HCT116 (cell line): ENCODE measurements at regions not wholly inside any gene's neighbourhood (a gene's known extent, or its start where the extent isn't known, plus 50 kb on each side); places are given as distances from the start of the nearest gene placed in this dataset.

Source experiments
- CTCF ChIP-seq, 3 experiments: fragments of 200-600 bp in 1 of 3; sonication (generic) in 1 of 3; IDR thresholded peaks in 2 of 3; conservative IDR thresholded peaks in 1 of 3; 2 replicates each; pipeline ENCODE4 v1.5.1; 2012 to 2017; ENCODE audit warnings: low read depth in 2 of 3, low read length in 2 of 3, antibody characterized with exemption in 1 of 3, borderline replicate concordance in 1 of 3, control low read depth in 1 of 3, mild to moderate bottlenecking in 1 of 3, mixed read lengths in 1 of 3, mixed run types in 1 of 3, moderate library complexity in 1 of 3; ENCODE audit not compliant: insufficient read depth in 1 of 3
- EZH2 ChIP-seq: fragments of 200-600 bp; sonication (generic); IDR thresholded peaks from 2 replicates; pipeline ENCODE4 v1.6.1; 2017; ENCODE audit warnings: antibody characterized with exemption, mixed run types
- FOSL1 ChIP-seq: IDR thresholded peaks from 2 replicates; pipeline ENCODE4 v1.6.1; 2012; ENCODE audit warnings: low read depth
- JUND ChIP-seq: IDR thresholded peaks from 2 replicates; pipeline ENCODE4 v1.6.1; 2012
- POLR2A ChIP-seq: IDR thresholded peaks from 2 replicates; pipeline ENCODE4 v1.7.0; 2011; ENCODE audit warnings: borderline replicate concordance; ENCODE audit not compliant: insufficient read depth, insufficient read length; ENCODE audit errors: extremely low read depth
- RAD21 ChIP-seq: IDR thresholded peaks from 2 replicates; pipeline ENCODE4 v1.6.1; 2012; ENCODE audit warnings: low read depth, mild to moderate bottlenecking
- SIN3A ChIP-seq: IDR thresholded peaks from 2 replicates; pipeline ENCODE4 v1.6.1; 2012; ENCODE audit warnings: low read depth
- YY1 ChIP-seq: IDR thresholded peaks from 2 replicates; pipeline ENCODE4 v1.6.1; 2011; ENCODE audit warnings: low read length, low read depth, moderate library complexity, mild to moderate bottlenecking; ENCODE audit not compliant: insufficient replicate concordance; ENCODE audit errors: extremely low read depth
- ZFX ChIP-seq: fragments of 450-650 bp; IDR thresholded peaks from 2 replicates; pipeline ENCODE4 v1.6.1; 2017
- ZNF274 ChIP-seq: fragments of 200-500 bp; sonication (Bioruptor generic); IDR thresholded peaks from 2 replicates; pipeline ENCODE4 v1.6.1; 2014; ENCODE audit warnings: mild to moderate bottlenecking, low read depth, low read length, inconsistent platforms
- TF ChIP-seq, protein P1 (sequence below): IDR thresholded peaks from 2 replicates; pipeline ENCODE4 v1.6.1; 2012; ENCODE audit warnings: low read depth

- TF ChIP-seq POLR2A = no peak
- no peak for TF ChIP-seq CTCF (IDR thresholded peaks at IDR 0.05 in 2 of 3, conservative IDR thresholded peaks at IDR 0.05 in 1 of 3; ENCODE audit: borderline replicate concordance in 1 of 3, insufficient read depth in 1 of 3, low read depth in 2 of 3, low read length in 2 of 3)
- no peak for TF ChIP-seq JUND
- no peak for TF ChIP-seq ZFX
- TF ChIP-seq YY1 = no peak
- TF ChIP-seq, protein P1, sequence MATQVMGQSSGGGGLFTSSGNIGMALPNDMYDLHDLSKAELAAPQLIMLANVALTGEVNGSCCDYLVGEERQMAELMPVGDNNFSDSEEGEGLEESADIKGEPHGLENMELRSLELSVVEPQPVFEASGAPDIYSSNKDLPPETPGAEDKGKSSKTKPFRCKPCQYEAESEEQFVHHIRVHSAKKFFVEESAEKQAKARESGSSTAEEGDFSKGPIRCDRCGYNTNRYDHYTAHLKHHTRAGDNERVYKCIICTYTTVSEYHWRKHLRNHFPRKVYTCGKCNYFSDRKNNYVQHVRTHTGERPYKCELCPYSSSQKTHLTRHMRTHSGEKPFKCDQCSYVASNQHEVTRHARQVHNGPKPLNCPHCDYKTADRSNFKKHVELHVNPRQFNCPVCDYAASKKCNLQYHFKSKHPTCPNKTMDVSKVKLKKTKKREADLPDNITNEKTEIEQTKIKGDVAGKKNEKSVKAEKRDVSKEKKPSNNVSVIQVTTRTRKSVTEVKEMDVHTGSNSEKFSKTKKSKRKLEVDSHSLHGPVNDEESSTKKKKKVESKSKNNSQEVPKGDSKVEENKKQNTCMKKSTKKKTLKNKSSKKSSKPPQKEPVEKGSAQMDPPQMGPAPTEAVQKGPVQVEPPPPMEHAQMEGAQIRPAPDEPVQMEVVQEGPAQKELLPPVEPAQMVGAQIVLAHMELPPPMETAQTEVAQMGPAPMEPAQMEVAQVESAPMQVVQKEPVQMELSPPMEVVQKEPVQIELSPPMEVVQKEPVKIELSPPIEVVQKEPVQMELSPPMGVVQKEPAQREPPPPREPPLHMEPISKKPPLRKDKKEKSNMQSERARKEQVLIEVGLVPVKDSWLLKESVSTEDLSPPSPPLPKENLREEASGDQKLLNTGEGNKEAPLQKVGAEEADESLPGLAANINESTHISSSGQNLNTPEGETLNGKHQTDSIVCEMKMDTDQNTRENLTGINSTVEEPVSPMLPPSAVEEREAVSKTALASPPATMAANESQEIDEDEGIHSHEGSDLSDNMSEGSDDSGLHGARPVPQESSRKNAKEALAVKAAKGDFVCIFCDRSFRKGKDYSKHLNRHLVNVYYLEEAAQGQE = no peak
- TF ChIP-seq SIN3A = no peak
- no peak for TF ChIP-seq RAD21
- no peak for TF ChIP-seq ZNF274
- TF ChIP-seq FOSL1 = no peak
- TF ChIP-seq EZH2 = no peak
Measured at GRCh38 chr5:3905521-3905920, 309.9 kb downstream of the IRX1 start.
